ENCODE measurements at regions not wholly inside any gene's neighbourhood (a gene's known extent, or its start where the extent isn't known, plus 50 kb on each side); places are given as distances from the start of the nearest gene placed in this dataset.

- no peak for TF ChIP-seq POLR2A (IDR thresholded peaks at IDR 0.05)
- no peak for TF ChIP-seq CTCF (IDR thresholded peaks at IDR 0.05)
- no peak for TF ChIP-seq POLR2AphosphoS5 (IDR thresholded peaks at IDR 0.05)
- no peak for TF ChIP-seq EP300 (IDR thresholded peaks at IDR 0.05)
Observed at GRCh38 chr5:88954511-88954910, 71.5 kb upstream of the MEF2C start.
